CD4-positive, alpha-beta T cell treated with Interleukin-6 at 100 ng/mL for 8 hours (primary cell): ENCODE measurements at regions not wholly inside any gene's neighbourhood (a gene's known extent, or its start where the extent isn't known, plus 50 kb on each side); places are given as distances from the start of the nearest gene placed in this dataset.

Experiments used
- DNase-seq: peaks from one replicate; pipeline ENCODE4 v3.0.0-alpha.2; 2020; ENCODE audit warnings: mixed read lengths, low spot score

GRCh38 chr12:126856958-126857357, 1410.0 kb upstream of the TMEM132C start:
- DNase-seq = no peak

- DNase-seq = no peak
These were observed 1408.4 kb upstream of the TMEM132C start for GRCh38 chr12:126858560-126858959.

- no peak for DNase-seq
These were observed 1406.8 kb upstream of the TMEM132C start for GRCh38 chr12:126860210-126860609.

- DNase-seq = no peak
These were observed 1404.5 kb upstream of the TMEM132C start for GRCh38 chr12:126862500-126862899.

DNA sequence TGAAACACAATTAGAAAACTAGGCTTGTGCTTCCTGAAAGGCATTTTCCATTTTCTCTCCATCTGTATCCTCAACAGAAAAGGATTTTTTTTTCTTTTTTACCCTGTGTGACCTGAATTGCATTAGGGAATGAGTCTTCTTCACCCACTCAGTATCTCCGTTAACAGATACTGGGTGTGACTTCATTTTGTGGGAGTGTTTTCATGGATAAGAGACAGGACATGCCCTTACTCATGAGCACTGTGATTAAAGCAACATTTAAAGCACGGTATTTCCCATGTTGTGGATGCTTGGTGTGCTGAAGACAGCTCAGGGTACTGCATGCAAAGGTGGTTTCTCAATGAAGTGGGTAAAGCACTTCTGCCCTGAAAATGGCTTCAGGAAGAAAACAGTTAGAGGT, 1397.3 kb upstream of the TMEM132C start:
- DNase-seq = no peak

DNA sequence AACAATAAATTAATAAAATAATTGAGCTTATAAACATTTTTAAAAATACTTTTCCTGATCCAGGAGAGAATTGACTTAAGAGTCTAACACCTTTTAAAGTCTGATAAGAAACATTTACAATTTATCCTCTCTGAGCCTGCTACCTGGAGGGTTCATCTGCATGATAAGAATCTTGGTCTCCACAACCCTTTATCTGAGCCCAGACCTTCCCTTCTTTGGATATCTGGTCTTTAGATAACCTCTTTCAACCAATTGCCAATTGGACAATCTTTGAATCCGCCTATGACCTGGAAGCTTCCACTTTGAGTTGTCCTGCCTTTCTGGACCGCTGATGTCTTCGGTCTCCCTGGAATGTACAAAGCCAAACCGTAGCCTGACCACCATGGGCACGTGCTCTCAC, 1393.3 kb upstream of the TMEM132C start:
- no peak for DNase-seq

DNA sequence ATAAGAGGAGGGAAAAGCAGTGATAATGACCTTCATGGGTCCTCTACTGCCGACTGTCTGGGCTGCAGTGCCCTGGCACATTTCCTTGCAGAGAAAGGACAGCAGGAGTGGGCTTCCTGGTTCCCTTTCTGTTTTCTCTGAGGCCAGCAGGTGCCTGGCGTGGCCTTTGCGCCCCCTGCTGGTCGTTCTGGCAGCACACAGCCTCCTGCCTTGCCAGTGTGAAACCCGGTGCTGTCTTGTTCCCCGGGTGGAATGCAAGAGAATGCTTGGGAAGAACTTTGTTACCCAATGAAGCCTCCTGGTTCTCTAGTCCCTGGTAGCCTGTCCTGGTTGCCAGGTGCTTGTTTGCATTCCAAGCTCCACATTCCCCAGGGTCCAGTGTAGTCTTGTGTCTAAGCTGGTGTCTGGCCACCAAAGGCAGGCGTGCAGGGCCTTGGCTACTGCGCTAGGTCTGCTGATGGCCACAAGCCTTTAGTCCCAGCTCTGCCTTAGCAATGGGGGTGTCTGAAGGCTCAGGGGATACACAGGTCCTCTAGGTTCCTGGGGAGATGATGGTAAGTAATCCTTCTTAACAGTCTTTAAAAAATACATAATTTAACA, 1392.4 kb upstream of the TMEM132C start:
- peak; percentile 48 for DNase-seq

GRCh38 chr12:126879842-126880241, 1387.1 kb upstream of the TMEM132C start:
- DNase-seq = no peak

- DNase-seq = no peak
These were observed 1383.3 kb upstream of the TMEM132C start for GRCh38 chr12:126883697-126884096.

DNA sequence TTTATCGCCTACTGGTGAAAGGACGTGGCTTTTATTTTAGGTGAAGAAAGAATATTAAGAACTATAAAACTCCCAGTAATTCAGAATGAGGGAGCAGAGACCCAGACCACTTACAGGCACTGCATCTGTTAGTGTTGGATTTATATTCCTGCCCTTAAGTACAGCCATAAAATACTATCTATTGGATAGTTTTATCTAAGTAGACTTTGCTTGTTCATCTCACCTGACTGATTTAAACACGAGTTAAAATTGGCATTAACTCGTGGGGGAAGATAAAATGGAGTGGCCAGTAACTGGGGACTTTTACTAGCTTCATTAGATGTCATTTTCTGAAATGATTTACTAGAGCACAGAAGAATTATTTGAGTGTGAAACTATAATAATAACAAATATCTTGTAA, 1377.5 kb upstream of the TMEM132C start:
- no peak for DNase-seq

GRCh38 chr12:126890097-126890496, 1376.9 kb upstream of the TMEM132C start:
- no peak for DNase-seq

DNA sequence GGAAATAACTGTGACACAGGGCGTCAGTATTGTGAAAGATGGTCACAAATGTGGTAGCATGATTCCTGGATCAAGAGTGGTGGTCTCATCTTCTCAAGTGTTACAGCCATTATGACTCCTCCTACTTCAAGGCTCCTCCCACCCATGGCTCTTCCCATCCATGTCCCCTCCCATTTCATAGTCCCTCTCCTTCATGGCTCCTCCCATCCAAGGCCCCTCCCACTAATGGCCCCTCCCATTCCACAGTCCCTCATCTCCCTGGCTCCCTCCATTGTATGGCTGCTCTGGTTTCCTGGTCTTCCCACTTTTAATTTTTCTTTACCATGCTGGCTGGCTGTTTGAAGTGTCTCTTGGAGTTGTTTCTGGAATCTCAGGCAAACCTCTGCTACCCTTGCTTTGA, 1375.2 kb upstream of the TMEM132C start:
- no peak for DNase-seq

DNA sequence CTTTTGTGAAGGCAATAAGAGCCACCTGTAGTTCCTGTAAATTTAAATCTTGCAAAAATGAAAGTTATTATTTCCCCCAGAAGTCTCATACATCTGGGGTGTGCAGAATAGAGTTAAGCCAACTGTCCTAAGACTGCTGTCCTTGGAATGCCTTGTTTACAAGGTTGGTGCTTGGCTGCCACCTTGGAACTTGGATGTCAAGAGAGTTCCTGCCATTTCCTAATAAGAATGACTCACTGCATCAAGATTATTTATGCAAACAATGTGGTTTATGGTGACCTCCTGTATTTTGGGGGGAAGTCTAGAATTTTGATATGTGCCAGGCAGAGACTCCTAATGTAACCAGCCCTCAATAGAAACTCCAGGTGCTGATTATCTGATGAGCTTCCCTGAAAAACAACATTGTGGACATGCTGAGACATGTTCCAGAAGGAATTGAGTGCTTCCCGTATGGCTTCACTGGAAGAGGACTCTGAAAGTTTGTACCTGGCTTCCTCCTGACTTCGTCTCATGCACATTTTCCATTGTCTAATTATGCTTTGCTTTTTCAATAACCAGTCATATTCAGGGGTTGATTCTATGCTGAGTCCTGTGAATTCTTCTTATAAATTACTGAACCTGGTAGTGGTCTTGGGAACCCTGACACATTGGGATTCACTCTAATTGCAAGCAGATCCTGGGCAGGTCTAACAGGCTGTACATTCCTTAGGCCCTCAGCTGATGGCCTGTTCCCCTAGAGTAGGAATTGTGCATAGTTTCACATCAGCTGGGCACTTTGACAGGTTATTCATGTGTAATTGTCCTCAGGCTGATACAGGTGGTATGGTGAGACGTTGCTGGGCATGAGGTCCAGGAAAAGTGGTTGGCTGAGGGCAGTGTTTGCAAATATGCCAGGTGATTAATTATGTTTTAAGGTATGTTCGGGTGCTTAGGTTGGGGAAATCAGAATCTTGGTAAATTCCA, 1370.7 kb upstream of the TMEM132C start:
- no peak for DNase-seq

- no peak for DNase-seq
These were observed 1369.9 kb upstream of the TMEM132C start for GRCh38 chr12:126897102-126897501.

- DNase-seq = no peak
These were observed 1369.2 kb upstream of the TMEM132C start for GRCh38 chr12:126897778-126898177.

DNA sequence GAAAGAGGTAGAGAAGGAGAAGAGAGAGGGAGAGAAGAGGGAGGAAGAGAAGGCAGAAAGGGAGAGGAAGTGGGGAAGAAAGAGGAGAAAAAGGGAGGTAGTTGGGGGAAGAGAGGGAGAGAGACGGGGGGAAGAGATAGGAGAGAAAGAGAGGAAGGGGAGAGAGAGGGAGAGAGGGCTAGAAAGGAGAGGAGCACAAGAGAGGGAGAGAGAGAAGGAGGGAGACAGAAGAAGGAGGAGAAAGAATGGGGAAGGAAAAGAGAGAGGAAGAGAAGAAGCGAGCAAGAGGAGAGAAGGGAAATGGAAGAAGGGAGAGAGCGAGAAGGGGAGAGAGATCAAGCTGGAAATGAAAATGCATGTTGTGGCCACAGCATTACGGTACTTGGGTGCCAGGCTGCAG, 1368.4 kb upstream of the TMEM132C start:
- no peak for DNase-seq

DNA sequence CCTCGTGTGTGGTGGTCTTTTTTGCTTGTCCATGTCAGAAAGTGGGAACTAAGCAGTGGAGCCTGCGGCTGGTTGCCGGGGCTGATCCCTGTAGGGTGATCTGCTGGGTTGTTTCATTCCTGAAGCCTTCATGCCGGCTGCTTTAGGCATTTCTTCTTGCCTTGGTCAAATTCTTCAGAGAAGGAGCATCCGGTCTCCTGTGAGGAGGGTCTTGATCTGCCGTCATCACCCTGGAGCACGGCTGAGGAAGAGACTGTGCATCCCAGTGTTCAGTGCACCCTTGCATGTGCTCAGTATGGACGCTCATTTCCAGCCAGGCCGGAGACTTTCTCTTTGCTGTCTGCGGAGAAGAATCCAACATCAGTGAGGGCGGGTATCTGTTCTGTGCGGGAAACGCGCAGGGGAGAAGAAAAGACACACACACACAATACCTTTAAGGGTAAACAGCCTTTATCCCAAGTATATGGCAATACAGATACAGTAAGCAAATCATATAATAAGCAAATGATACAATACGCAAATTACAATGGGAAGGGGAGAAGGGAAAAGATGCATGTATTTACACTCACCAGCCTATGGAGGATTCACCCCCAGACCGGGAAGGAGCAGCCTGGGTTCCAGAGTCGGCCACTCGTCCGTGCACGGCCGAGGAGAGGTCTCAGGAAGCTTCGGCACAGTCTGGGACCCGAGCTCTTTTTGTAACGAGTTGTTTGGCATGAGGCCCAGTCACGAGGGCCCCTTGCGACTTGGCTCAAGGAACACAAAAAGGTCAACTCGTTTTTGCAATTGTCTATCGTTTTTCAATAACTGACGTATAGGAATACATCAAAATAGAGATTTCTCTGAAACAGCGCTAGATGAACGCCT, 1366.8 kb upstream of the TMEM132C start:
- no peak for DNase-seq

- DNase-seq = no peak
These were observed 1363.7 kb upstream of the TMEM132C start for GRCh38 chr12:126903027-126903876.

- DNase-seq = no peak
These were observed 1361.2 kb upstream of the TMEM132C start for GRCh38 chr12:126905752-126906151.

GRCh38 chr12:126907900-126908764, 1358.8 kb upstream of the TMEM132C start:
- no peak for DNase-seq

DNA sequence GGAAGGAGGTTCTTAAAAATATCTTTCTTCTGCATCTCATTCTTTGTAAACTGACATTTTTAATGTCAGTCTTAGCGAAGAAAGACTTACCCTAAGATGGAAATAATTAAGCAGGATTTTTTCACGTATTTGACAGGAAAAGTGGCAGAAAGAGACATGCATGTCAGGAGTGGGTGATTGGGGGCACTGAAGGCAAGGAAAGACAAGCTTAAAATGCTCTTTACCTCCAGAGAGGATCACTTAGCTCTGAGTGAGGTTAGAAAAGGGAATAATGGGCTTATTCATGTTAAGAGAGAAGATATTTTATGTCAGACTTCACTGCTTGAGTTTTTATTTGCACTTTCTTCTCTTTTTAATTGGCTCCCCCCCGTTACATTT, 1358.2 kb upstream of the TMEM132C start:
- no peak for DNase-seq
